Astrocyte of the spinal cord (primary cell): ENCODE measurements at regions not wholly inside any gene's neighbourhood (a gene's known extent, or its start where the extent isn't known, plus 50 kb on each side); places are given as distances from the start of the nearest gene placed in this dataset.

Experiments
- DNase-seq: peaks from one replicate; pipeline ENCODE4 v3.0.0; 2011; ENCODE audit warnings: low read depth, low spot score
- H3K4me3 ChIP-seq: 2 replicates; pipeline ENCODE4 v1.5.1; 2011; ENCODE audit warnings: low read depth, mild to moderate bottlenecking, low read length, moderate library complexity
- in situ Hi-C: cut with HindIII; loops from 2 replicates; pipeline ENCODE4 v1.10.0; 2017; ENCODE audit warnings: low sequenced_read_pairs
- TF ChIP-seq, protein P1 (sequence below): IDR thresholded peaks from 2 replicates; pipeline ENCODE4 v1.5.1; 2012; ENCODE audit warnings: low read depth, mild to moderate bottlenecking, low read length, inconsistent platforms

DNA sequence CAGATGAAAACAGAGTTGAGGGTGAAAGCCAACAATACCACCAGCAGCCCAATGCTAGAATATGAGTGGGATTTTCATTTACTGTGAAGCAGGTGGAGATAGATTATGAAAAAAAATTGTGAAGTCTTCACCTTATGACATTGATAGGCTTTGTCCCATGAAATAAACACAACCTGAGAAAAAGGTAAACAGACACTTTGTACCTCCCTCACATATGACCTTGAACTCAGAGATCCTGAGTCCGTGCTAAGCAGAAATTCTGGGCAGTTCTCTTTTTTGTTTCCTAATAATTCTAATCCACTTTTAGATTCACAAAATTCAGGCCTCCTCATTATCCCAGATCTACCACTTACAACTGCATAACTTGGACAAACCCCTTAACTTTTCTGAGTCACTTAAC is 127.3 kb upstream of the RORB start:
- in situ Hi-C loops = no loop called here
- H3K4me3 ChIP-seq = no peak overlapping the region
- TF ChIP-seq, protein P1, sequence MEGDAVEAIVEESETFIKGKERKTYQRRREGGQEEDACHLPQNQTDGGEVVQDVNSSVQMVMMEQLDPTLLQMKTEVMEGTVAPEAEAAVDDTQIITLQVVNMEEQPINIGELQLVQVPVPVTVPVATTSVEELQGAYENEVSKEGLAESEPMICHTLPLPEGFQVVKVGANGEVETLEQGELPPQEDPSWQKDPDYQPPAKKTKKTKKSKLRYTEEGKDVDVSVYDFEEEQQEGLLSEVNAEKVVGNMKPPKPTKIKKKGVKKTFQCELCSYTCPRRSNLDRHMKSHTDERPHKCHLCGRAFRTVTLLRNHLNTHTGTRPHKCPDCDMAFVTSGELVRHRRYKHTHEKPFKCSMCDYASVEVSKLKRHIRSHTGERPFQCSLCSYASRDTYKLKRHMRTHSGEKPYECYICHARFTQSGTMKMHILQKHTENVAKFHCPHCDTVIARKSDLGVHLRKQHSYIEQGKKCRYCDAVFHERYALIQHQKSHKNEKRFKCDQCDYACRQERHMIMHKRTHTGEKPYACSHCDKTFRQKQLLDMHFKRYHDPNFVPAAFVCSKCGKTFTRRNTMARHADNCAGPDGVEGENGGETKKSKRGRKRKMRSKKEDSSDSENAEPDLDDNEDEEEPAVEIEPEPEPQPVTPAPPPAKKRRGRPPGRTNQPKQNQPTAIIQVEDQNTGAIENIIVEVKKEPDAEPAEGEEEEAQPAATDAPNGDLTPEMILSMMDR = no peak
- no peak for DNase-seq

DNA sequence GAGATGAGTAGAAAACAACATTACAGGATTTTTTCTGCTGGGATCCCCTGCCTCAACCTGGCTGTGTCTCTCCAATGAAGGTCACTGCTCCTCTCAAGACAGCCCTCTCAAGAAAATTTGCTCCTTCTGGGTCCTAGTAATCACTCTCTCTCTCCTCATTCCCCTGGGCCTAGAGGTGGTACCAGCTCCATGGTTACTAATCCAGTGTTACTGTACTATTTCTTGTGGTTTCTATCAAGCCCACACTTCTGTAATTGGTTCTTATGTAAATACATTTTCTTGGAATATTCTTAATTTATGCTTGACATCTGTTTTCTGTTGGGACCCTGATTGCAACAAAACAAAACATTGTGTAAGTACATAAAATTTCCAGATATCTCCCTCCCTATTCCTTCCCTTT is 123.8 kb upstream of the RORB start:
- TF ChIP-seq, protein P1 = no peak
- in situ Hi-C loops = no loop called here
- DNase-seq = no peak
- H3K4me3 ChIP-seq = no peak overlapping the region

DNA sequence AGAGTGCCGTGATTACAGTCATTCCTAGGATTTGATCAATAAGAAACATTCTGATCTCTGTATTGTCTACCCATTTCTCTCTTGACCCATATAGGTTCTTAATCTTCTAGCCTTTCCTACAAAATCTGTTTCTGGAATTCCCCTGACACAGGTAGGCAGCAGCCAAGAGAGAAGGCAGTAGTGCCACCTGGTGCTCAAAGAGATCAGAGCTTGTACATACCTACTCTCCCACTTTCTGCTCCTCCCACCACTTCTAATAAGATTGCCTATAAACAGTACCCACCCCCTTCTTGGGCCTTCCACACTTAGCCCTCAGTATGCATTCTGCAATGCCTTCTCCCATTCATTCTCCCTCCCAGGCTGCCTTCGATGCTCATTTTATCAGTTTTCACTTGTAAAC is 117.4 kb upstream of the RORB start:
- TF ChIP-seq, protein P1 = peak; percentile 43
- H3K4me3 ChIP-seq = no peak overlapping the region
- in situ Hi-C loops = no loop called here
- peak; percentile 41 for DNase-seq

DNA sequence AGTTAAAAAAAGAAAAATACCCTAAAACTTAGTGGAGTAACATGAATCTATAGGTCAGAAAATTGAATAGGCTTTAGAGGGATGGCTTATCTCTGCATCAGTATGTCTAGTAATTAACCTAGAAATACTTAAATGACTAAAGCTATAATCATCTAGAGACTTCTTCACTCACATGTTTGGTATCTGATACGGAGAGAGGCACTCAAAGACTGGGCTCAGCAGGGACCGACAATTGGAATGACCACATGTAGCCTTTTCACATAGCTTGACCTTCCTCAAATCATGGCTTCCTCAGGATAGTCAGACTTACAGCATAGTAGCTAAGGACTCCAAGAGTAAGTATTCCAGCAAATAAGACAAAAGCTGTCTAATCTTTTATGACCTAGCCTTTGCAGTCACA is 105.3 kb upstream of the RORB start:
- in situ Hi-C loops = no loop called here
- DNase-seq = no peak
- H3K4me3 ChIP-seq = no peak overlapping the region
- TF ChIP-seq, protein P1 = no peak

DNA sequence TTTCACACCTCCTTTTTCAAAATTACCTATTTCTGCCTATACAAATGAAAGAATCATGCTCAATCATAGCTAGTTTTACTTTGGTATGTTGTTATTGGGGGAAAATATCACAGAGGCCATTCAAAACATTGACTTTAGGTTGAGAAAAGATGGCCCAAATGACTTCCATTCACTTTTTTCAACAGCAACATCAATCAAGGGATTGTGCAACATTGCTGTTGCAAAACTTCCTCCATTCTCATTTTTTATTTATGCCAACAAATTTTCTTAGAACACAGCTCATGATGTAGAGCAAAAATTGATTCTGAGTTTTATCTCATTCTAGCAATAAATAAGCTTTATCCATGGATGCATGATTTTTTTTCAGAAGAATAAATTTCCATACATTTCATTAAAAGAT is 93.6 kb upstream of the RORB start:
- TF ChIP-seq, protein P1 = no peak
- in situ Hi-C loops = no loop called here
- no peak overlapping the region for H3K4me3 ChIP-seq
- no peak for DNase-seq

DNA sequence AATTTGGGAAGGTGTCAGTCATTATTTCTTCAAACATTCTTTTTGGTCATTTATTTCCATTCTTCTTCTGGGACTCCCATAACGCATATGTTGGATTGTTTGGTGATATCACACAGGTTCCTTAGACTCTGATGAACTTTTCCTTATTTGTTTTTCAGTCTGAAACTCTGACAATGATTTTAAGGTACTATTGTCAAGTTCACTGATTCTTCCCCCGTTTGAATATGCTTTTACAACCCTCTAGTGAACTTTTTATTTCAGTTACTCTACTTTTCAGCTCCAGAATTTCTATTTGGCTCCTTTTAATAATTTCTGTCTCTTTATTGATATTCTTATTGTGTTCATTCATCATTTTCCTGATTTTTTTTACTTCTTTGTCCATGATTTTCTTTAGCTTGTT is 92.5 kb upstream of the RORB start:
- no peak for DNase-seq
- H3K4me3 ChIP-seq = no peak overlapping the region
- TF ChIP-seq, protein P1 = no peak
- in situ Hi-C loops = no loop called here

DNA sequence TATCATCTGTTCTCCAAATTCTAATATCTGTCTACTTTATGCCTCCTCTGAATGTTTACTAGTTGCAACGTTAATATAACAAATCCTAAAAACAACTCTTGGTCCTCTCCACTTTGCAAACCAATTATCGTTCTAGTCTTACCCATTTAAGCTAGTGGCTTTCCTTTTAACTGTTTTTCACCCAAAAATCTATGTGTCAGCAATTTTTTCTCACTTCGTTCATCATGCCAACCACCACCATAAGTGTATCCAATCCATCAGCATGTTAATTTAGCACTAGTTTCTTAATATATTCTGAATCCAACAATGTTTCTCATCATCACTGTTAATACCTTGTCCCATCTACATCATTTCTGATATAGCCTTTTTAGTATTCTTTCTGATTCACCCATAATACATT is 90.0 kb upstream of the RORB start:
- in situ Hi-C loops = no loop called here
- DNase-seq = no peak
- TF ChIP-seq, protein P1 = no peak
- no peak overlapping the region for H3K4me3 ChIP-seq
